ENCODE measurements at regions not wholly inside any gene's neighbourhood (a gene's known extent, or its start where the extent isn't known, plus 50 kb on each side); places are given as distances from the start of the nearest gene placed in this dataset.
"Not testable (repeated sequence)": the region's sequence is repeated elsewhere in the genome, so short reads cannot be mapped to it uniquely, and the experiment has no call there.

DNA sequence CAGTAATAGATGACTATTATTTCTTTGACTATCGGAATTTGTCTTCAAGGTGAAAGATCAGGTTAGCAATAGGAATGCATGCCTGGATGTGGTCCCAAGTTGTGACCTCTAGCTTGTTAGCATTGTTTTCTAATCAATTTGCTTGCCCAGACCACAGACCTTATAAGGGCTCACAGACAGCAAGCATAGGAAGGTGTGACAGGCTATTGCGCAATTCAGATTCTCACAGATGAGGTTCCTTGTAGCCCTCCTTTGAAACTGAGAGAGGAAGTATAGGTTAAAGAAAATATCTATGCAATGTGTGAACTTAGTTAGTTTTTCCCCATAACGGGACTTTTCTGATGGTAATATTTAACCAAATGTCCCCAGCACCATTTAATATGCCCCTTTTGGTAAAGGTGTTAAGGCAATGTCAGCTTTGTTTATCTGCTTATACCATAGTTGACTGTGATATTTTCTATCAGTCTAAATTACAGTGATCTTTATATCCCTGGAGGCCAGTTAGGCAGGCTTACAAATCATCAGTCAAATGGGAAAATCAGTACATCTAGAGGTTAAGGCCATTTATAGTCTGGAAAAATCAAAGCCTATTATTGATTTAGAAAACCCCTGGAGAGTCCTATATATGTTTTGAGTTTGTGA is 168.1 kb upstream of the MBNL1 start:
- peak; percentile 72 for DNase-seq (ENCODE audit: low read depth)

DNA sequence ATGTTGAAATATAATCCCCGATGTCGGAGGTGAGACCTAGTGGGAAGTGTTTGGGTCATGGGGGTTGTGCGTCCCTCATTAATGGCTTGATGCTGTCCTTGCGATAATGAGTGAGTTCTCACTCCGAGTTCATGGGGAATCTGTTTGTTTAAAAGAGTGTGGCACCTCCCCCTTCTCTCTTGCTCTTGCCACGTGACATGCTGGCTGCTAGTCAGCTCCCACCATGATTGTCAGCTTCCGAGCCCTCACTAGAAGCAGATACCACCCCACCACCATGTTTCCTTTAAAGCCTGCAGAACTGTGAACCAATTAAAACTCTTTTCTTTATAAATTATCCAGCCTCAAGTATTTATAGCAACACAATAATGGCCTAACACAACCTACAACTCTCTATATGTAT is 166.3 kb upstream of the MBNL1 start:
- no peak for DNase-seq (ENCODE audit: low read depth)

DNA sequence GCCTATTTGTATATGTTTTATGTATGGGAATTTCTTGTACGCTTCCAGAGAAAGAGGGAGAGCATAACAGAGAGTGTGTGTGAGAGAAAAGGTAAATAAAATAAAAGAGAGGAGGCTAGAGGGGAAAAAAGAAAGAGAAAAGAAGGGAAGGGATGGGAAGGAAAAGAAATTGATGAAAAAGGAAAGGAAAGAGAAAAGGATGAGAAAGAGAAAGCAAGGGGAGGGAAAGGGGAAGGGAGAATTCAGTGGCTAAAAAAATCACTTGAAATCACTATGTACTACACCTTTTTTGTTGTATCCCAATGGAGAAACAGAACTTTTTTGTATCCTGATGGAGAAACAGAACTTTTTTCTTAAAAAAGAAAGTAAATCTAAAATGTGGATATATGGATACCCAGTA is 165.5 kb upstream of the MBNL1 start:
- no peak for DNase-seq (ENCODE audit: low read depth)

DNA sequence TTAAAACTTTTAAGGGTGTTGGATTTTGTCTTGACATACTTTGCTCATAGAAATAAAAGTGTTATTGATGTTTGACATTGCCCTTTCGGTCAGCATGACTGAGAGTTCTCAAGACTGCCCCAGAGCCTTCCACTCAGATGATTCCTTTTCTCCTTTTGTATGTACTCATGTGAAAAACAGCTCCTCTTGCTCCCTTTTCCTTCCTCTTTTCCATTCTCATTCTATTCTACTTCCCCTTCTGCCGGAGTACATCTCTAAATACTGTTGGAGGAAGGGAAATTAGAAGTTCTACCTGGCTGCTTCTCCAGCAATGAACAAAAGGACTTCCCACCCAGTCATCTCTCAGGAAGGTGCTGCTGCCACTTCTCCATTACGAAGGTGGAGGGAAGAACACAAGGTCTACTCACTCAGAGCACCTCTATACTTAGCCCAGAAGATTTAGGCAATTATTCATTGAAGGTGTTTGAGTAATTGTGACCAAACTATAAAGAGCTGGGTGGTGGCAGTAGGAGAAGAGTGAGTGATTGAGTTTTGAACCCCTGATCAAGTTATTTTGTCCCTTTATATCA is 163.8 kb upstream of the MBNL1 start:
- no peak for DNase-seq (ENCODE audit: low read depth)

DNA sequence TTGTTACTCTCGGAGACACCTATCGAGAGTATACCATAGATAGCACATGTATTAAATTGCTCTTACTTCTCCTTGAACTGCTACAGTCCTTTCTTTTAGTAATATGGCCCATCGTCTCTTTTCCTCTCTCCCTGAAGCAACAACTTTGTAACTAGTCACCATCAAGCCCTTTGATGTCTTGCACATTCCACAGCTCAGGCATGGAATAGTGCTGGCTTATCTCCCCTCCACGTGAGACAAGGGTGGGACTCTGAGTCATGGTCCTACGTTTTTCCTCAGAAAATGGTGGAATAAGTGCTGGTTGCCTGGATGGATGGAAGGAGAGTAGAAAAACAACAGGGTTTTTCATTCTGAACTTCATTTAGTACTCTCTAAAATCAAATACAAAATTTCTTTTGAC is 163.3 kb upstream of the MBNL1 start:
- DNase-seq (ENCODE audit: low read depth) = no peak

DNA sequence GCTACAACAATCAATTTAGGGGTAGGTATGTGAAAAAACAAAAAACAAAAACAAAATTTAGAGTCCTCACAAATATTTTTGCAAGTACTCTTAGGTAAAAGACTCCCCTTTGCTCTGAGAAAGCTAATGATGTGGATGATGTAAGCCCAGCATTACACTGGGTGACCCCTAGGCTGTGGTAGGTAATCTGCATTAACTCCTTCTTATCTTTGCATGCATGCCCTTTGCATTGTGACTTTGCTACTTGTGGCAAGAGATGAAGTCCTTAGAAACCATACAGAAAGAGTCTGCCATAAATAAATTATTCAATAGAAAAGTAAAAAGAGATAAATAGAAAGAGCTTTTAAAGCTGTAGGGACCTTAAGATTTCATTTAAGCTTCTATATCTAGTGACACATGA is 159.7 kb upstream of the MBNL1 start:
- DNase-seq (ENCODE audit: low read depth) = no peak

DNA sequence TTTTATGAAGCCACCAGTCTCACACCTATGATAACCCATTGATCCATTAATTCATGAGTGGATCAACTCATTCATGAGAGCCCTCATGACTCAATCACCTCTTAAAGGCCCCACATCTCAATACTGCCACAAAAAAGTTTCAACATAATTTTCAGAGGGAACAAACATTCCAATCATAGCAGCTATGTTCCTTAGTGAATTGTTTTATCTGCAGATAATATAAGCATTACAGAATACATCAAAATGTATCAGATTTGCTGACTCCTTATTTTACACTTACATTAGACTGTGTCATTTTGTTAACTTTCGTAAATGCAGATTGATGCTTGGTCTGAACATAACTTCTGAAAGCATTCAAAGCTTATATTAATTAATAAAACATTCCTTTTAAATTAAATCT is 155.3 kb upstream of the MBNL1 start:
- no peak for DNase-seq (ENCODE audit: low read depth)

DNA sequence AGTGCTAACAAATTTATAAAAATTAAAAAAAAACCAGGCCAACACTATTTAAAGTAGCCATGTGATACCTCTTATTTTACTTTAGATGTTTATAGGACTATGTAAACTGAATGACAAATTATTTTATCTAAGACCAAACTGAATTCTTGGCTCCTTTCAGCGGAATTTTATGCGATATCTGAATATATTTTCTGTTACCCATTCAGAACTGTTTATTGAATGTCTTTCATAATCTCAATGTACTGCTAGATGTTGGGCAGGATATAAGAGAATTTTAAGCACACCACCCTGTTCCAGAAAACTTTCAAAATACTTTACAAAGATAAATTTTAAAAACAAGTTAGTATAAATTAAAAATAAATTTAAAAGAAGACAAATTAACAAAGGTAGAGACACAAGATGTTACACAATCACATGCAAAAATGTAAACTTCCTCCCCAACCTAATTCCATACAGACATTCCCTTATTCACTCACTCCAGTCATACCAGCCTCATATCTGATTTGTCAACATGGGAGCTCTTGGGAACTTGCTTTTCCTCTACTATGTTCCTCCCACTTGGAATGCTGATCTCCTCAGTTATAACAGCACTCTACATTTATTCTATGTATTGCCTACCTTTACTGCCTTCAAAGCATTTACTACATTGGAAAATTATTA is 154.6 kb upstream of the MBNL1 start:
- no peak for DNase-seq (ENCODE audit: low read depth)

DNA sequence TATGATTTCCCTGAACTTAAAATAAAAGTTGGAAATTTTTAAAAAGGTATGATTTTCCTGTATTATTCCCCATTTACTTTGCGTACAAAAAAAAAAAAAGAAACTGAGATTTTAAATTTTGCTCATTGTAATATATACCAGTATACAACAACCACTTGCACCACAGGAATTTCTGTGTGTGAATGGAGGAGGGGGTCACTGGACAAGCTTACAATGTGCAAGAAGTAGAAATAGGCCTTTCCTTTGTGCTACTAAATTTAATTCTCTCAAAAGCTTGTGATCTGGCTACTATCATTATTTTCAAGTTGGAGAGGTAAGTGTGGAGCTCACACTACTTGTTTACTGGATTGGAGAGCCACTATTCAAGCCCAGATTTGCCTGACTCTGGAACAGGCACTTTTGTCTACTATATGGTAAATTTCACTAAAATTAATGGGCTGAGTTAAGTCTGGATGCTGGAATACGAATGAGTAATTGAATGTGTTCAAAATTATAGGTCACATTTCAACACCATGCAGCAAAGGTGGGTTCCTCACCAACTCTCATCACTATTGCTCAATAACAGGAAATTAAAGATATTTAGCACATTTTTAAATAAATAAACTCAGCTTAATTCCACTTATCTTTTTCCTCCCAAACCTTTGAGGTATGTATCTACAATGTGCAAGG is 148.0 kb upstream of the MBNL1 start:
- DNase-seq (ENCODE audit: low read depth) = no peak

DNA sequence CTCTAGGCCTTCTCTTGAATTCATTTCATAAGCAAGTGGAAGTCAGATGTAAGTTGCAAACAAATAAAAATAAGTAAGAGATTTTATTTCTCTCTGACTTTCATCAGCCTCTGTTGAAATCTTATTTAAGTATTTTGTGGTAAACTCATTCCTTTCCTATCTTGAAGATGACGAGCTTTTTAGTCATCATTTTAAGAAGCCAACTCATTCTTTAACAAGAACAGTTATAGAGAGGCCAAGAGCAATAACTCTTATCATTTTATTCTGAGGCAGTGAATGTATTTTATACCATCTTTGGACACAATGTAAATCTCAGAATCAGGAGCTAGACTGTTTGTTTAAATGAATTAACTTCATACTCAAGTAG is 147.5 kb upstream of the MBNL1 start:
- DNase-seq (ENCODE audit: low read depth) = peak; percentile 55

DNA sequence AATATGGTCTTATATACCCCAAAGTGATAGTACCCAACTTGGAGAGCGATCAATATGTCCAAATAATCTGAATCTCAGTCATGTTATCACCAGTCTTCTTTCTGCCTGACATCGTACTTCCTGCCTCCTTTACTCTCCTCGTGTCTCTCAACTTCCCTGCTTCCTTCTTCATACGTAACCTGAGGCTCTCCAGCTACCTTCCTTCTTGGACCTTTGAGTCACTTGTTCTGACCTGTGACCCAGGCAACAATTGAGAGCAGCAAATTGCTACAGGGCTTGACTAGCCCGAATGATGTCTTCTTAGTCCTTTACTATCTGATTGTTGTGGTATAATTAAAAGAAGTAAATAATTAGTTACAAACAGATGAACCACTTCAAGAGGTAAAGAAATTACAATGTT is 145.9 kb upstream of the MBNL1 start:
- DNase-seq (ENCODE audit: low read depth) = no peak

DNA sequence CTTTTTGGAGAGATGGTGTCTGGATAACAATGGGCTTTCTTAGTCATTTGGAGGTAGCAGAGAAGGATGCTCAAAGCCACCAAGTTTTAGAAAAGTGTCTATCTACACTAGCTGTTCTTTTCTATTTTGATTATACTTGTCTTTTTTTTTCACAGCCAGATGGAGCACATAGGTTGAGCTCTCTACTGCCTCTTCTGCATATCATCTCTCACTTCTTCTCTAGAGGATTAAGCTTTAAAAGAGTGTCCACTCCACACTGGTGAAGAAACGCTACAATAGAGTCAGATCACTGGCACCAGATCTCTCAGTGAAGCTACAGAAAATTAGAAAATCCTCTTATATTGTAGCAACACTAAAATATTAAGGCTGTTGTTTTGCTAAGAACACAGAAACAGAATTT is 145.3 kb upstream of the MBNL1 start:
- no peak for DNase-seq (ENCODE audit: low read depth)

DNA sequence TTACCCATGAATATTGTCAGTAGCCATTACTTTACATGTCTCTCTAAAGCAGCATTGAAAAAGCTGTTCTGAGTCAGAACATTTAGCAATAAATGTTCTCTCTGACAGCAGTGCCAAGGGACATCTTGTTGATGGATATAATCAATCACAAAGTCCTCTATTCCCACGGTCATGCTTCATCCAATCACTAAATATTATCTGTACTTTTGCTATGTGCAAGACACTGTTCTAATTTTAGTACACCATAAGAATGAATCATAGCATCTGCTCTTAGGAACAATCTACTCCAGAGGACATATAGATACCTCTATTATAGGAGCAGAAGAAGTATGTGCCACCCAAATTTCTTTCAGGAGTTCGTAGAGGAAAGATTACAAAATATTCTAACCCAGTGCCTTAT is 142.5 kb upstream of the MBNL1 start:
- no peak for DNase-seq (ENCODE audit: low read depth)

DNA sequence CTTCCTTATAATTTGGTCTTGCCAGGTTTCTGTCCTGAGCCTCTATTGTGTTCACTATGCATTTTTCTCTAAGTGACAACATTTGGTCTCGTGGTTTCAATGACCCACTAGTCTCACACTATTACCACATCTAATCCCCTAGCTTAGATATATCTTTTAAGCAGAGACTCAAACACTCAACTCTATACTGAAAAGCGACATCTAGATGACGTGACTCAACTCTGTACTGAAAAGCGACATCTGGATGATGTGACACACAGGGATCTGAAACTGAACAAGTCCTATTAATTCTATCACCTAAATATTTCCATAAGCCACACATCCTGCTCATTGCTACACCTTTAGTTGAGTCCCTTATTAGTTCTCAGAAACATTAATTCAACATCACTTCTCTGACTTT is 141.7 kb upstream of the MBNL1 start:
- no peak for DNase-seq (ENCODE audit: low read depth)

DNA sequence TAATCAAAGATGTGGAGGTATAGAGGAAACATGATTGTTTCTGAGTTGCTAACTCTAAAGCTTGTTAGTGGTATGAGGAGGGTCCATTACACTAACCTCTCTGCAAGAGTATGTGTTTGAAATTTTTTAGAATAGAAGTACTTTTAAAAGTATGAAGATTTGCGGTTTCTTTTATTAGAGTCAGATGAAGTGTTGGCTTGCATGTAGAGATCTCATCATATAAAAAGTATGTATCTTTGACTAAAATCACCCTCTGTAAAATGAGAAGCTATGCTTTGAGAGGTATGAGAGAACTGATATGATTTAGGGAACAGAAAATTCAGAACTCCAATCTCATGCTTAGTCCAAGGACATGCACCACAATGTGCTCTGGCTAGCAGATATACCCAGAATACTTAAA is 140.4 kb upstream of the MBNL1 start:
- no peak for DNase-seq (ENCODE audit: low read depth)

DNA sequence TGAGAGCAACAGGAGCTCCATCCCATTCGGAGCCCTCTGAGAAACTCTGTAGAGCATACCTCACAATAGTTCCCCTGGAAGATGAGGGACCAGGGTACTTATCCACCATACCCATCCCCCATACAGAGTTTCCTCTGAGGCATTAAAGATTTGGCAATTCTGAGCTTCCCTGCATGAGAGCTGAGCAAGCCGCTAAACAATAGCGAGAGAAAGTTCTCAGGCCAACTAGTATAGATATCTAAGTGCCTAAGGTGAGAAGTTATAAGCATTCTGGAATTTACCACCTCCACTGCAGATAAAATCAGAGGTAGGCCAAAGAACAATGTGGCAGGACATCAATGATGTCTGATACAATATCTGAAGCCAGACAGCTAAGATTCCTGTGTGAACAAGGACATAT is 129.1 kb upstream of the MBNL1 start:
- DNase-seq (ENCODE audit: low read depth) = no peak

DNA sequence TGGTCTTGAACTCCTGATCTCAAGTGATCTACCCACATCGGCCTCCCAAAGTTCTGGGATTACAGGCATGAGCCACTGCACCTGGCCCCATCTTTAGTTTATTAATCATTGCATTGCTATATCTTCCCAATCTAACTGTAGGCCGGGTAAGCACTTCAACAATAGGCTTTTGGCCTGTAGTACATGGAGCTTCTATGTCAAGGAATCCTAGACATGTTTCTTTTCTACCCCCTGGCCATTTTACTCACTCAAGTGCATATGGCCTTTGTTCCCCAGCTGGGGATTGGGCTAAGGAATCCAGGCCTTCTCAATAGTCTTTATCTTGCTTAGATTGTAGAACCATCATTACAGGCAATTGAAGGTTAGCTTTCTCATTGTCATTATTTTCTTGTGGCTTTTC is 122.3 kb upstream of the MBNL1 start:
- DNase-seq (ENCODE audit: low read depth) = no peak

DNA sequence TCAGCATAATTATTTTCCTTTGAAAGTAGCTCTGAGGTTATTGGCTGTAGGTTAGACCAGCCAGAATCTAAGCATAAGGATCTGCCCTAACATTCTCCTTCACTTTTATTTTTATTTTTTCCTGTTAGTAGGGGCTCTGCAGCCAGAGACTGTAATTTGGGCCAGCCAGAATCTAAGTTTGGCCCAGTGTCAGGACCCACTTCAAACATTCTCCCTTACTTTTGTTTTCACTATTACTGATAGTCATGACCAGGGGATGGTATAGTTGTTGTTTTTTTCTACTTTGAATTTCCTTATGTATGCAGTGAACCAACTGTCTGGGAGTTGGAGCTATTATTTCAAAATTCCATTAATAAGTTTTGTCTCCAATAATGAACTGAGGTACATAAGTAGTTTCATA is 121.0 kb upstream of the MBNL1 start:
- DNase-seq (ENCODE audit: low read depth) = no peak

DNA sequence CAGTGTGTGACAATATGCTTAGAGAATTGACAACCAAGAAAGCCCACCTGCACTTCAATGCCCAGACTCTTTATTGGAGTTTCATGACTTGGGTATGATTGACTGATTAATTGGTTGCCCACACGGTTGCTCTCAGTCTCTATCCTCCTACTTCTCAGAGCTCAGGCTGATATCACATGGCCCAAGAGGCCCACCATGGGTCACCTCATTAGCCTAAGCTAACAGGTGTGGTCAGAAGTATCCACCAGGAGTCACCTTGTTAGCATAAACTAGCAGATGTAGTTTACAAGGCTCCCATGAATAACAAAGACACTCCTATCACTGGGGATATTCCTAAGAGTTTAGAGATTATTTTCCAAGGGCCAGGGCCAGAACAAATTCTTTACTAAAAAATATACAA is 120.2 kb upstream of the MBNL1 start:
- no peak for DNase-seq (ENCODE audit: low read depth)

DNA sequence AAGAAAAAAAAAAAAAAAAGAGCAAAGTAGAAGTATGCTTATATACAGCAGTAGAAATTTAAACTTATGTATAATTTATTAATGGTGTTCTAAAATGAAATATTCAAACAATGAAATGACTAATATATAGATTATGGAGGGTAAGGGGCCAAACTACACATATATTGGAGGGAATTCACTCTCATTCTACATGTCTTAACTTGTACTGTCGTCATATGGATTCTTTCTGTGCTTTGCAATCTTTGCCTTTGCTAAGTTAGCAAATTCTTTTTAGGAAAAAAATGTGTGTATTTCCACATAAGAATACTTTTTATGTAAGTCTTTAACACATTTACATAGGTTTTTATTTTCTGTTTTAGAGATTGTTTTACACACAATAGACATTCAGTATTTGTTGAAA is 118.9 kb upstream of the MBNL1 start:
- no peak for DNase-seq (ENCODE audit: low read depth)

DNA sequence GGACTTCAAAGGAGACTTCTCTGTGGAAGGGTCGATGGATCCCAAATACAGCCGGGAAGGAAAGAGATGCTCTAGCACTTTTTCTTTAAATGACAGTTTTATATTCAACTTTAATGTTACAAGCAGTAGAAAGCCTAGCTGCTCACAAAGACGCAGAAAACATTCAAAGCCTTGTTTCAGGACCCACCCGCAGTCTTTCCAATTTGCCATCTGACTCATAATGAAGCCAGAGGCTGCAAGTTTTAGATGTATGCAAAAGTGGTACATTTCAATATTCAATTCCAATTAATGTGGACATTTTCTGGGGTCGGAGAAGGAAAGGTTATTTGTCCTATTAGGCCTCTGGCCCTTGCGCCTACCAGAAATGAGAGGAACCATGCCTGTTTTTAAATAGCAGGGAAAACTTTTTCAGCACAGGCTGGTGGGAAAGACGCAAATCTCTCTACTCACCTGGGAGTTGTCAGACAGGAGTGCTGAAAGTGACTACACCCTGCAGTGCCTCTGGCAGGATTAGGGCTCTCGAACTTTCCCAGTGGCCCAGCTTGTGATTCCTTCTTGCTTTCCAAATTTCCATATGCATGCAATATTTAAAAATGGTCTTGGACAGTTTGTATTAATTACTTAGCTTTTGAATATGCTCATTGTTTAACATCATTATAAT is 117.4 kb upstream of the MBNL1 start:
- DNase-seq (ENCODE audit: low read depth) = no peak

DNA sequence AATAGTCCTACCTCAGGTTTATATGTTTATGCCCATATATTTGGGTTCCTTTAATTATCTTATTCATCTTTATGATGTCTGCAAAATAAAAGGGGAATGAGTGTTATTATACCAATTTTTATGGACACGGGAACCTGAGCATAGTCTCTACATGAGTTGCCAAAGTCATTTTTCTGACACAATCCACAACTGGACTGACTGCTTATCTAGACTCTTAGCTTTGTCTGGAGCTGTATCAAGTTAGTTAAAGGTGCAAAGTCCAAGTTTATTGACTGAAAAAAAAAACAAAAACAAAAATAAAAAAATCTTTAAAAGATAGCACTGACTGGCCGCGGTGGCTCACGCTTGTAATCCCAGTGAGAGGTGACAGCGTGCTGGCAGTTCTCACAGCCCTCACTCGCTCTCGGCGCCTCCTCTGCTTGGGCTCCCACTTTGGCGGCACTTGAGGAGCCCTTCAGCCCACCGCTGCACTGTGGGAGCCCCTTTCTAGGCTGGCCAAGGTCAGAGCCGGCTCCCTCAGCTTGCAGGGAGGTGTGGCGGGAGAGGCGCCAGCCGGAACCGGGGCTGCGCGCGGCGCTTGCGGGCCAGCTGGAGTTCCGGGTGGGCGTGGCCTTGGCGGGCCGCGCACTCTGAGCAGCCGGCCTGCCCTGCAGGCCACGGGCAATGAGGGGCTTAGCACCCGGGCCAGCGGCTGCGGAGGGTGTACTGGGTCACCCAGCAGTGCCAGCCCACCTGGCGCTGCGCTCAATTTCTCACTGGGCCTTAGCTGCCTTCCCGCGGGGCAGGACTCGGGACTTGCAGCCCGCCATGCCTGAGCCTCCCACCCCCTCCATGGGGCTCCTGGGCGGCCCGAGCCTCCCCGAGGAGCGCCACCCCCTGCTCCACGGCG is 116.6 kb upstream of the MBNL1 start:
- not testable (repeated sequence) for DNase-seq (ENCODE audit: low read depth)
